NCI-H82 (cell line): ENCODE measurements at regions not wholly inside any gene's neighbourhood (a gene's known extent, or its start where the extent isn't known, plus 50 kb on each side); places are given as distances from the start of the nearest gene placed in this dataset.
"Not testable (repeated sequence)": the region's sequence is repeated elsewhere in the genome, so short reads cannot be mapped to it uniquely, and the experiment has no call there.

Experiments used
- DNase-seq: peaks from one replicate; lab custom pipeline; 2025; lab: John Stamatoyannopoulos, UW

GRCh38 chr13:90448466-90449037 lies 898.9 kb upstream of the MIR17HG start:
- peak; percentile 77 for DNase-seq

- no peak for DNase-seq
These were observed 894.1 kb upstream of the MIR17HG start for GRCh38 chr13:90453342-90453741.

GRCh38 chr13:90454002-90454636 lies 893.4 kb upstream of the MIR17HG start:
- no peak for DNase-seq

- no peak for DNase-seq
These were observed 892.4 kb upstream of the MIR17HG start for GRCh38 chr13:90455067-90455466.

- DNase-seq = no peak
These were observed 891.7 kb upstream of the MIR17HG start for GRCh38 chr13:90455823-90456222.

GRCh38 chr13:90461398-90461797 lies 886.1 kb upstream of the MIR17HG start:
- no peak for DNase-seq

- no peak for DNase-seq
These were observed 870.3 kb upstream of the MIR17HG start for GRCh38 chr13:90477216-90477615.

- no peak for DNase-seq
These were observed 863.6 kb upstream of the MIR17HG start for GRCh38 chr13:90483906-90484305.

GRCh38 chr13:90485436-90485835 lies 862.1 kb upstream of the MIR17HG start:
- no peak for DNase-seq

- DNase-seq = no peak
These were observed 854.6 kb upstream of the MIR17HG start for GRCh38 chr13:90492872-90493271.

GRCh38 chr13:90493667-90494066 lies 853.8 kb upstream of the MIR17HG start:
- DNase-seq = no peak

GRCh38 chr13:90494849-90495248 lies 852.6 kb upstream of the MIR17HG start:
- DNase-seq = not testable (repeated sequence)

GRCh38 chr13:90498096-90498495 lies 849.4 kb upstream of the MIR17HG start:
- no peak for DNase-seq

GRCh38 chr13:90498816-90499215 lies 848.7 kb upstream of the MIR17HG start:
- DNase-seq = no peak

GRCh38 chr13:90500569-90500968 lies 846.9 kb upstream of the MIR17HG start:
- DNase-seq = no peak

GRCh38 chr13:90502153-90502552 lies 845.3 kb upstream of the MIR17HG start:
- DNase-seq = no peak

GRCh38 chr13:90502762-90503161 lies 844.7 kb upstream of the MIR17HG start:
- no peak for DNase-seq

- DNase-seq = no peak
These were observed 837.2 kb upstream of the MIR17HG start for GRCh38 chr13:90510319-90510718.

- DNase-seq = no peak
These were observed 835.6 kb upstream of the MIR17HG start for GRCh38 chr13:90511903-90512302.

- not testable (repeated sequence) for DNase-seq
These were observed 832.8 kb upstream of the MIR17HG start for GRCh38 chr13:90514712-90515111.

GRCh38 chr13:90518417-90518816 lies 829.1 kb upstream of the MIR17HG start:
- no peak for DNase-seq

GRCh38 chr13:90519157-90519556 lies 828.3 kb upstream of the MIR17HG start:
- no peak for DNase-seq

- DNase-seq = peak; percentile 34
These were observed 820.8 kb upstream of the MIR17HG start for GRCh38 chr13:90526711-90527110.

GRCh38 chr13:90531744-90532143 lies 815.7 kb upstream of the MIR17HG start:
- peak; percentile 14 for DNase-seq
